ENCODE measurements at regions not wholly inside any gene's neighbourhood (a gene's known extent, or its start where the extent isn't known, plus 50 kb on each side); places are given as distances from the start of the nearest gene placed in this dataset.

DNA sequence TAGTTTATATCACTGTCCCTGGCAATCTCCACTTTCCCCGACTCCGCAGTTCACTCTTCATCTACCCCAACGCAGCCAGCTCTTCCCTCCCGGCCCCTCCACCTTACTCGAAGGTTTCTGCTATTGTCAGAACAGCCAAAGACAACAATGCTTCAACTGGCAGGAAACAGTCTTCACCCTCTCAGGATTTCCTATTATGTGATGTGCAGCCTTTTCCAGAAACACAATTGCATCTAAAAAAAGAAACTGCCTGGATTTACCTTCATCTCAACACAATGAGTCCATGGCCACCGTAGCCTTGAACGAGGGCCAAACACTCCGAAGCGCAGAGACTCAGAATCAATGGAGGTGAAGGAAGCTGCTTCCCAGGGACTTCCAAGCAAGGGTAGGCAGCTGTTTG, 182.1 kb upstream of the TSC22D2 start:
- no peaks in the 10 kb centered on the region for H3K79me2 ChIP-seq (ENCODE audit: insufficient read depth, low read depth)
- no peak overlapping the region for H3K9ac ChIP-seq
- H3K4me1 ChIP-seq (ENCODE audit: low read depth, poor library complexity, severe bottlenecking), result peaks cover 5% of the 10 kb centered on the region
- no peaks in the 10 kb centered on the region for H4K20me1 ChIP-seq (ENCODE audit: insufficient read depth)
- H3K4me2 ChIP-seq, result no peak overlapping the region
- H3K4me3 ChIP-seq (IDR thresholded peaks at IDR 0.05; ENCODE audit: insufficient read depth, low read depth, low read length), result no peak overlapping the region
- H2AFZ ChIP-seq (ENCODE audit: low read depth), result no peak overlapping the region
- H3K27ac ChIP-seq, result no peak overlapping the region
- TF ChIP-seq, protein P1, sequence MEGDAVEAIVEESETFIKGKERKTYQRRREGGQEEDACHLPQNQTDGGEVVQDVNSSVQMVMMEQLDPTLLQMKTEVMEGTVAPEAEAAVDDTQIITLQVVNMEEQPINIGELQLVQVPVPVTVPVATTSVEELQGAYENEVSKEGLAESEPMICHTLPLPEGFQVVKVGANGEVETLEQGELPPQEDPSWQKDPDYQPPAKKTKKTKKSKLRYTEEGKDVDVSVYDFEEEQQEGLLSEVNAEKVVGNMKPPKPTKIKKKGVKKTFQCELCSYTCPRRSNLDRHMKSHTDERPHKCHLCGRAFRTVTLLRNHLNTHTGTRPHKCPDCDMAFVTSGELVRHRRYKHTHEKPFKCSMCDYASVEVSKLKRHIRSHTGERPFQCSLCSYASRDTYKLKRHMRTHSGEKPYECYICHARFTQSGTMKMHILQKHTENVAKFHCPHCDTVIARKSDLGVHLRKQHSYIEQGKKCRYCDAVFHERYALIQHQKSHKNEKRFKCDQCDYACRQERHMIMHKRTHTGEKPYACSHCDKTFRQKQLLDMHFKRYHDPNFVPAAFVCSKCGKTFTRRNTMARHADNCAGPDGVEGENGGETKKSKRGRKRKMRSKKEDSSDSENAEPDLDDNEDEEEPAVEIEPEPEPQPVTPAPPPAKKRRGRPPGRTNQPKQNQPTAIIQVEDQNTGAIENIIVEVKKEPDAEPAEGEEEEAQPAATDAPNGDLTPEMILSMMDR (conservative IDR thresholded peaks at IDR 0.05; ENCODE audit: low read depth, low read length), result no peak
- H3K36me3 ChIP-seq (ENCODE audit: insufficient read depth), result no peaks in the 10 kb centered on the region
- H3K27me3 ChIP-seq (ENCODE audit: insufficient read depth, low read depth), result no peaks in the 10 kb centered on the region

DNA sequence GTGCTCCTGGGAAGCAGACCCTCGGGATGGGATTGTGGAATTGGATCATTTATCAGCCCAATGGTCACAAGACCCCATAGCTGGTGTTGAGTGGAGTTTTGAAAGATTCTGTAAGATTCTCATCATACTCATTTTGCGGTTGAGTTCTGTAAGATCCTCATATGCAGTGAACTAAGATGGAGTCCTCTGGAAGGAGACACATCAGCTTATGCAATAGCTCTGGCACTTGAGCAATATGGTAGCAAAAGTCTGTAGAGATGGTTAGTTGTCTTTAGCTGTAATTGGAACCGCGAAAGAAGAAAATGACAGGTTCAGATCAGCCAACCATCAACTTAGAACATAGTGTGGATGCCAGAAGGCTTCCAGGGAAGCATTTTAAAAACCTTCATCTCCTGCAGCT, 184.5 kb upstream of the TSC22D2 start:
- Histone ChIP-seq H4K20me1 (ENCODE audit: insufficient read depth) (no peaks in the 10 kb centered on the region), H3K9ac (no peak overlapping the region), H3K27ac (no peak overlapping the region), H3K4me2 (no peak overlapping the region), H3K36me3 (ENCODE audit: insufficient read depth) (no peaks in the 10 kb centered on the region), H2AFZ (ENCODE audit: low read depth) (no peak overlapping the region), H3K4me1 (ENCODE audit: low read depth, poor library complexity, severe bottlenecking) (peaks cover 17% of the 10 kb centered on the region), H3K4me3 (IDR thresholded peaks at IDR 0.05; ENCODE audit: insufficient read depth, low read depth, low read length) (no peak overlapping the region), H3K27me3 (ENCODE audit: insufficient read depth, low read depth) (no peaks in the 10 kb centered on the region), H3K79me2 (ENCODE audit: insufficient read depth, low read depth) (no peaks in the 10 kb centered on the region)
- TF ChIP-seq, protein P1 (conservative IDR thresholded peaks at IDR 0.05; ENCODE audit: low read depth, low read length), result no peak

DNA sequence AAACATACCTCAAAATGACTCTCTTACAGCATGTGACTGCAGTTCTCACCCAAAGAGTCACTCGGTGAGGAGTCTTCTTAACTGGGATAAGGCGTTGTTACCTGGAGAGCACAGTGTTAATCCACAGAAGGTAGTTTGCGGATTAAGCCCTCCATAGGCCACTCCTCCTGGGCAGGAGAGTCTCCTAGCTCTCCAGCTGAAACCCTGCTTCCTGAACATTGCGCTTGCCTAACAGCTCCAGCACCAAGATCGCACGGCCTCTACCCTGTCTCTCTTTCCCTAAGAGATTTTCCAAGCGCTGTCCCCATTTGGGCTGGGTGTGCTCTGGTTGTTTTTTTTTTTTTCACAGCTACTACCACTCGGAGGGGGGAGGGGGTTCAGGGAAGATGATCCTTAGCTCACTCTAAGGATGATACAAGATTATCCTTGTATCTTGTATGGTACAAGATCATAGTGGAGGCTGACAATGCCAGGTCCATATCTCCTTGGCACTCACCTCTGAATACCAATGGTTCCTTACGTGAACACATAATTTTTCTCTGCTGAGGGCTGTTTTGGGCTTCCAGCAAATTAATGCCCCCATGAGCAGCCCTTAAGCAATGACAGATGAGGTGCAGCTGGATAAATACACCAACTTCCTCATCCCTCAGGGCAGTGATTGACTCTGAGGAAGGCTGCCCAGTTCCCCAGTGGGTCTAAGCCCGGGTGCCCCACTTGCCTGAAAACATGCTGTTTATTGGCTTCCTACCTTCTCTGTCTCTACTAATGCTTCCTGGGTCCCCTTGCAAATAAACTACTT, 185.2 kb upstream of the TSC22D2 start:
- TF ChIP-seq, protein P1 (conservative IDR thresholded peaks at IDR 0.05; ENCODE audit: low read depth, low read length), result no peak
- Histone ChIP-seq H3K36me3 (ENCODE audit: insufficient read depth) (no peaks in the 10 kb centered on the region), H3K9ac (no peak overlapping the region), H3K27me3 (ENCODE audit: insufficient read depth, low read depth) (no peaks in the 10 kb centered on the region), H3K4me2 (no peak overlapping the region), H4K20me1 (ENCODE audit: insufficient read depth) (no peaks in the 10 kb centered on the region), H2AFZ (ENCODE audit: low read depth) (no peak overlapping the region), H3K27ac (no peak overlapping the region), H3K79me2 (ENCODE audit: insufficient read depth, low read depth) (no peaks in the 10 kb centered on the region), H3K4me3 (IDR thresholded peaks at IDR 0.05; ENCODE audit: insufficient read depth, low read depth, low read length) (no peak overlapping the region), H3K4me1 (ENCODE audit: low read depth, poor library complexity, severe bottlenecking) (peaks cover 17% of the 10 kb centered on the region)

DNA sequence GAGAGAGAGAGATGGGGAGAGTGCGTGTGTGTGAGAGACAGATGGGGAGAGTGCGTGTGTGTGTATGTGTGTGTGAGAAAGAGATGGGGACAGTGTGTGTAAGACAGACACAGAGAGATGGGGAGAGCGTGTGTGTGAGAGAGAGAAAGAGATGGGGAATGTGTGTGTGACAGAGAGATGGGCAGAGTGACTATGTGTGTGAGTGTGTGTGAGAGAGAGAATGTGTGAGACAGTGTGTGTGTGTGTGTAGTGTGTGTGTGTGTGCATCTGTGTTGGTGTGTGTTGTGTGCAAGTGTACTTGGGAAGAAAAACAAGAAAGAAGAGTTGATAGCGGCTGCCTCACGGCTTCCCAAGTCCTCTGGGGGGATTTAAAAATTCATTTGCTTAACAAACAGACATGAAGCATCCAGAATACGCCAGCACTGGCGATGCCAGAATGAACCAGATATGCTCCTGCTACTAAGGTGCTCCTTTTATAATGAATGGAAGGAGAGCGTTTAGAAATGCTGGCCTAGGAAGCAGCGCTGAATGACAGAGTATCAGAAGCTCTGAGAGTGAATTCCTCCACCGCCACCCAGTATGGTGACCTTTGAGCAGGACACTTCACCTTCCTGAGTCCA, 186.1 kb upstream of the TSC22D2 start:
- Histone ChIP-seq H3K4me2 (no peak overlapping the region), H3K4me3 (IDR thresholded peaks at IDR 0.05; ENCODE audit: insufficient read depth, low read depth, low read length) (no peak overlapping the region), H3K27ac (no peak overlapping the region), H2AFZ (ENCODE audit: low read depth) (no peak overlapping the region), H3K79me2 (ENCODE audit: insufficient read depth, low read depth) (no peaks in the 10 kb centered on the region), H4K20me1 (ENCODE audit: insufficient read depth) (no peaks in the 10 kb centered on the region), H3K9ac (no peak overlapping the region), H3K36me3 (ENCODE audit: insufficient read depth) (no peaks in the 10 kb centered on the region), H3K27me3 (ENCODE audit: insufficient read depth, low read depth) (no peaks in the 10 kb centered on the region), H3K4me1 (ENCODE audit: low read depth, poor library complexity, severe bottlenecking) (peaks cover 23% of the 10 kb centered on the region)
- TF ChIP-seq, protein P1 (conservative IDR thresholded peaks at IDR 0.05; ENCODE audit: low read depth, low read length), result no peak

All from KMS-11 (cell line).